NOMO-1 (cell line): ENCODE measurements at regions not wholly inside any gene's neighbourhood (a gene's known extent, or its start where the extent isn't known, plus 50 kb on each side); places are given as distances from the start of the nearest gene placed in this dataset.
"Not testable (repeated sequence)": the region's sequence is repeated elsewhere in the genome, so short reads cannot be mapped to it uniquely, and the experiment has no call there.

Experiments
- DNase-seq, 2 experiments: peaks; one replicate each; lab custom pipeline; 2025; ENCODE audit not compliant: unreplicated experiment in 2 of 2; lab: John Stamatoyannopoulos, UW

- not testable (repeated sequence) for DNase-seq
Measured at GRCh38 chr14:44721395-44721794, 214.3 kb upstream of the FSCB start.

DNA sequence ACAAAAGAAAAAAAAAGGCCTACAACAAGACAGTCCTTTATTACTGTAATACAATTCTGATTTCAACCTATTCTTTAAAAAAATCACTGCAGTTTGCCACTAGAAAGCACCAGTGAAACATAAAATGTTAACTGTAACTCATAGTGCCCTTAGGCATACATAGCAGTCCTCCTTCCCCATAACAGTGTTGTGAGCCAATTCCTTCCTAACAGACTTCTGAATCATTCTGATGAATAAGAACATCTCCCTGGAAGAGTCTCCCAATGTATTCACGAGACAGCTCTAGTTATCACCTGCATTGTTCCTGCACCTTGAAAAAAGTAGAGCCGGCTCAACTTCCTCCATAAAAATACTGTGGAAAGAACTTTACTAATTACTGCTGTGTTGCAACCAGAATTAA is 213.6 kb upstream of the FSCB start:
- DNase-seq, result no peak

DNA sequence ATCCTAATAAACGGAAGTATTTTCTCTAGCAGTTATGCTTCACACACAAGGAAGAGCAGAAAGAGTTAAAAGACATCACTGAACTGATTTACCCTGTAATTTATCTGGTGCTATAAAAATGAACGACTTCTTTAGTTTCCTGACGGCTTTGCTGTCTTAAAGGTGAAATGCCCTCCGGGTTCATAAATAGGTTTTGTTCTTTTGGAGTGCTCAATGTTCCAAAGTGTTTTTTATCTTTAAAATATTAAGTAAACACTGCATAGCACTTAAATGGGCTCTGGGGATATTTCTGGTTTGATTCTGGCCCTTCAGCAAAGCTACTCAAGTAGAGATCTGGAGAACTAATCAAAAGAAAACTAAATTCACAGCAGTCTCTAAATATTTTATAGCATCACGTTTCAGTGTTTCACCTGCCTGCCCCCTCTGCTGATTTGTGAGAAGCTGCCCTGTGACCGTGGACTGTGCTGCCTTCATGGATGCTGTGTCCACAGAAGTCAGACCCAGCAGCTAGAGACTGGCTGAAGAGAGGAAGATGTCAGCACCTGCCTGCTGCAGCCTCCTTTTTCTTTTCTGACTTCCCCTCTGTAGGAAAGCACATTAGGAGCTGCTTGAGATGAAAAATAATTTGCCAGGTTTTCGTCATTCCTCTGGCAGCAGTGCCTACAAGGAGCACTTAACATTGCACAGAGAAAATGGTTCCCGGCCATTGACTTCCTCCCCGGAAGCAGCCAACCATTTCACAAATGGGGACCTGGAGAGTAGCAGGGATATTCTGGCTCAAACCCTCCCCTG is 205.1 kb upstream of the FSCB start:
- DNase-seq, result no peak

- DNase-seq, result no peak
Measured at GRCh38 chr14:44701563-44702263, 194.6 kb upstream of the FSCB start.

DNA sequence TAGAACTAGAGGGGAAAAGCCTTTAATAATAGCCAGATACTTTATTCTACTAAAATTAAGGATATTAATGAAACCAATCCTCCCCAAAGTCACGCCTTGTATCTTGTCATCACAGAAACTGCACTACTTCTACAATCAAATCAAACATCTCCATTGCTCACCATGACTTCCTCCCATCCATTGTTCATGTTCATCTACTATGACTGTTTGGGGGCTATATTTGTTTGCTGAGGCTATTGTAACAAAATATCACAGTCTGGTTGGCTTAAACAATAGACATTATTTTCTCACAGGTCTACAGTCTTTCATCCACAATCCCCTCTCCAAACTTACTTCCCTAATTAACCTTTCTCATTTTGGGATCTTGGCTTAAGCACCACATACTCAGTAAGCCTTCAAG is 193.6 kb upstream of the FSCB start:
- DNase-seq, result no peak

- no peak for DNase-seq
Measured at GRCh38 chr14:44700184-44700583, 193.1 kb upstream of the FSCB start.

GRCh38 chr14:44699391-44699790 is 192.3 kb upstream of the FSCB start:
- no peak for DNase-seq

DNA sequence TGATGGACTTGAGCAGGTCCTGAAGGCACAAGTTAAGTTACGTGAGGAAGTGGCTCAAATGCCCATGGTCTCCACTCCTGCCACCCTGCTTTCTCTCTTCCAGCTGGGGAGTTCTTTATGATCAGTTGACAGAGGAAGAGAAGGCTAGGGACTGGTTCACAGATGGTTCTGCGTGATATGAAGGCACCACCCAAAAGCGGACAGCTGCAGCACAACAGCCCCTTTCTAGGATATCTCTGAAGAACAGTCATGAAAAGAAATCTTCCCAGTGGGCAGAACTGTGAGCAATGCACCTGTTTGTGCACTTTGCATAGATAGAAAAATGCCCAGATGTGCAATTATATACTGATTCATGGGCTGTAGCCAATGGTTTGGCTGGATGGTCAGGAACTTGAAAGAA is 162.4 kb upstream of the FSCB start:
- DNase-seq, result no peak

GRCh38 chr14:44663136-44663535 is 156.1 kb upstream of the FSCB start:
- no peak for DNase-seq

- DNase-seq, result no peak
Measured at GRCh38 chr14:44662250-44662891, 155.3 kb upstream of the FSCB start.

GRCh38 chr14:44658389-44658696 is 151.3 kb upstream of the FSCB start:
- no peak for DNase-seq

DNA sequence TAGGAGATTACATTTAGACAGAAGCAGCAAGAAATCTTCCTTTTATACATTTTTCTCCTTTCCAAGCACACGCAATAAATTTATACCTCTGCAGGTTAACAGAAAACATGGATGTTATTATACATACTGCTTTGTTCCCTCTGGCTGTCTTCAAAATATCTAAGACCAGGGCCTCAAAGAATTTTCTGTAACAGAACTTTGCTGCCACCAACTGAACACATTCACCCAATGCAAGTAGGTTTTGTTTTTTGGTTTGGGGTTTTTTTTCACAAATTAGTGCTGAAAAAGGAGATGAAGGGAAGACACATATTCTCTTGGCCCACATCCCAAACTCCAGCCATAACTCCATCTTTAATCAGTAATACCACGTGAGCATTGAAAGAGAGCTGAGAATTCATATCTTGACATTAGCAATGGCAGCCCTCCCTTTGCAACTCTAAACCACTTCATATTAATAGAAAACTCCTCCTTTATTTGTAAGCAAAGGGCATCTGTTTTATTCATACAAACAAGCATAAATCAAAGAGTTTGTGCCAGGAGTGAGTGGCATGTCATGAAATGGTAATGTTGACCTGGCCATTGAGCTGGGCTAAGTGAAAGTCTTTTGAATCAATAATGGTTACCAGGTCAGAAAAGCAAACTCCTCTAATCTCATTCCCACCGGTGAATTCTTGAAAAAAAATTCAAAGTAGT is 150.8 kb upstream of the FSCB start:
- DNase-seq, result no peak

GRCh38 chr14:44657203-44657602 is 150.1 kb upstream of the FSCB start:
- no peak for DNase-seq

DNA sequence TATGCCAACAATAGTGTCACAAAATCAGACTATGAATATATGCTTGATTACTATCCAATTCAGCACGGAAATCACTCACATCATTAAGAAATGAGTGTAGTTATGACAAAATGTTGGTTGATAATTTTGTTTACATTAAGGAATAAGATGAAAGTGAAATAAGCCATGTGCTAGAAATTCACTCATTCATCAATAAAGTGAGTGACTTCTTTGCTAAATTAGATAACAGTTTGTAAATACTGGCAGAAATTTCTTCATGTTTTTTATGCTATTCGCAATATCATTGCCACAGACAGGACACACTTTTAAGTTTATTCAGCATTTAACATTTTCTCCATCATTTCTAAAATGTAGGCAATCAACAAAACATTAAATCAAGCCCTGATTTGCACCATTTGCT is 147.5 kb upstream of the FSCB start:
- DNase-seq, result no peak

GRCh38 chr14:44653641-44654040 is 146.6 kb upstream of the FSCB start:
- no peak for DNase-seq

GRCh38 chr14:44652640-44653039 is 145.6 kb upstream of the FSCB start:
- DNase-seq, result no peak

GRCh38 chr14:44649061-44649460 is 142.0 kb upstream of the FSCB start:
- no peak for DNase-seq

DNA sequence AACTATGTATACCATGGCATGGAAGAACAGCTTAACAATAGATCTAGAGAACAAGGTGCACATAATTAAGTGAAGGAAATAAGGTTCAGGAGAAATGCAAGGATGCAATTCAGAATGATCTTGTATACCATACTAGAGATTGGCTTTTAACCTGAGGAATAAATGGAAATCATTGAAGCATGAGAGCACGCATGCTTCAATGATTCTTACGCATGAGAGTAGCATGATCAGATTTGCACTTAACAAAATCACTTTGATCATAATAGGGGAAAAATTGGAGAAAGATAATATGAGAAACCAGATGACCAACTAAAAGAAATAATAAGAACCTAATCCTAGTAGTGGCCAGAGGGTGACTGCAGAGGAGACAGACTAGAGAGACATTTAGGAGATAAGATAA is 133.3 kb upstream of the FSCB start:
- DNase-seq, result no peak

DNA sequence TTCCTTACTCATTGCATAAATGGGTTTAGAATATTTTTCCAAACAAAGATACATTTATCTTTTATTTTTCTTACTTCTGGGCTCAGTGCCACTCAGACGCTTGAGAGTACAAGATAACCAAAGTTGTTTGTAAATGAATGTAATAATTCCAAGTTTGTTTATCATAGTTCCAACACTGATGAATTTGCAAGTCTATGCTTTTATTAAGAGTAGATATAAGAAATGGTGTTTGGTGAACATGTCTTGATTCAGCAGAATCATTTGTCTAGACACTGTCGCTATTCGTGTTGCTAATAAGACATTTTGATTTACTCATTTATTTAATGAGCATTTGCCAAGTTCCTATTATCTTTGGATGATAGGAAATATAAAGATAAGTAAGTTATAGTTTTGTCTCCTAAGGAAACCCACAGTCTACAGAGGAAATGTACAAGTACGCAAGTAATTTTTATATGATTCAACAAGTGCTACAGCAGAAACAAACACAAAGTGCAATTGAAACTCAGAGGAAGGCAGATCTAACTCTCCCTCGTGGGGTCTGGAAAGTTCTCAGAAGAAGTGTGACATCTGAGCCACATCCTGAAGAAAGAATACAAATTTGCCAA is 132.8 kb upstream of the FSCB start:
- no peak for DNase-seq

DNA sequence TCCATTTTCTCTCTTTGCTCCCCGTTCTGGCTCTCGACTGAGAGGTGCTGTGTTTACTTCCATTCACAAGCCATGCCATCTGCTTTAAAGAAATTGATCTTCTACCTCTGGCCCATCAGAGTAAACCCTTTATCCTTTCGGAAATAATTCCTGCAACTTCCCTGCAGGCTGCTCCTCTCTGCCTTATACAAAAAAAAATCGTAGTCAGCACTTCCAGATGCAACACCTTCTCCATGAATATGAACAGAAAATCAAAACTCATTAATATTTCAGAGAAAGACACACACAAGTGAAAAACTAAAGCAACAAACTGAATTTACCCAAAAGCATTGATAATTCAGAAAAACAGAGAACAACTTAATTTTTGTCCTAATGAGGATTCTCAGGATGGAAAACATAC is 127.6 kb upstream of the FSCB start:
- DNase-seq, result no peak

GRCh38 chr14:44626423-44626822 is 119.3 kb upstream of the FSCB start:
- DNase-seq, result no peak
